ENCODE measurements at regions not wholly inside any gene's neighbourhood (a gene's known extent, or its start where the extent isn't known, plus 50 kb on each side); places are given as distances from the start of the nearest gene placed in this dataset.
A peak's percentile ranks its signal among the peaks of the same experiment; 100 is the strongest.

DNA sequence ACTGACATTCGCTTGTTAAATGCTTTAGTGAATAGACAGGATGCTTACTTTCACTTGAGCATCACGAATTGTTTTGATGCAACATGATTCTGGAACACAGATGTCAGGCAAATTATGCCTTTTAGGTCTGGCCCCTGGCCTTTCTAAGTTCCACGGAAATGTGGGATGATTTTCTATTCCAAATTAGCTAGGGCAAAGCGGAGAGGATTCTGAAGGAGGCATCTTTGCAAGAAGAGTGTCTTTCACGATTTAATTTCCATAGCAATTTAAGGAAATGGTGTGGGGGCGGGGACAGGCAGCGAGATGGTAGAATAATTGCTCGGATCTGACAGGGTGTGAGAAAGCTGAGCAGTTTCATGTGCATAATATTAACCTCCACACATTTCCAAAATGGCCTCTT lies 238.5 kb upstream of the KCNMB2 start:
- TF ChIP-seq, protein P1, sequence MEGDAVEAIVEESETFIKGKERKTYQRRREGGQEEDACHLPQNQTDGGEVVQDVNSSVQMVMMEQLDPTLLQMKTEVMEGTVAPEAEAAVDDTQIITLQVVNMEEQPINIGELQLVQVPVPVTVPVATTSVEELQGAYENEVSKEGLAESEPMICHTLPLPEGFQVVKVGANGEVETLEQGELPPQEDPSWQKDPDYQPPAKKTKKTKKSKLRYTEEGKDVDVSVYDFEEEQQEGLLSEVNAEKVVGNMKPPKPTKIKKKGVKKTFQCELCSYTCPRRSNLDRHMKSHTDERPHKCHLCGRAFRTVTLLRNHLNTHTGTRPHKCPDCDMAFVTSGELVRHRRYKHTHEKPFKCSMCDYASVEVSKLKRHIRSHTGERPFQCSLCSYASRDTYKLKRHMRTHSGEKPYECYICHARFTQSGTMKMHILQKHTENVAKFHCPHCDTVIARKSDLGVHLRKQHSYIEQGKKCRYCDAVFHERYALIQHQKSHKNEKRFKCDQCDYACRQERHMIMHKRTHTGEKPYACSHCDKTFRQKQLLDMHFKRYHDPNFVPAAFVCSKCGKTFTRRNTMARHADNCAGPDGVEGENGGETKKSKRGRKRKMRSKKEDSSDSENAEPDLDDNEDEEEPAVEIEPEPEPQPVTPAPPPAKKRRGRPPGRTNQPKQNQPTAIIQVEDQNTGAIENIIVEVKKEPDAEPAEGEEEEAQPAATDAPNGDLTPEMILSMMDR (IDR thresholded peaks at IDR 0.05; ENCODE audit: poor library complexity, severe bottlenecking): no peak
- TF ChIP-seq EZH2 (IDR thresholded peaks at IDR 0.05; ENCODE audit: borderline replicate concordance, insufficient read depth, low read length, poor library complexity, severe bottlenecking): no peak
- TF ChIP-seq POLR2AphosphoS5 (IDR thresholded peaks at IDR 0.05): peak; percentile 74
- TF ChIP-seq MXI1 (conservative IDR thresholded peaks at IDR 0.05; ENCODE audit: poor library complexity, severe bottlenecking): no peak
- no peak for TF ChIP-seq TAF1 (IDR thresholded peaks at IDR 0.05; ENCODE audit: low read depth)
- TF ChIP-seq EP300 (conservative IDR thresholded peaks at IDR 0.05; ENCODE audit: poor library complexity, severe bottlenecking): peak; percentile 95
- peak; percentile 56 for TF ChIP-seq SMC3 (conservative IDR thresholded peaks at IDR 0.05; ENCODE audit: poor library complexity)

All from neural cell (in vitro differentiated cells).